ENCODE measurements at regions not wholly inside any gene's neighbourhood (a gene's known extent, or its start where the extent isn't known, plus 50 kb on each side); places are given as distances from the start of the nearest gene placed in this dataset.

GRCh38 chr2:153189091-153189888, 289.3 kb downstream of the RPRM start:
- DNase-seq = no peak

GRCh38 chr2:153179808-153180207, 298.8 kb downstream of the RPRM start:
- no peak for DNase-seq

GRCh38 chr2:153169609-153170008, 309.0 kb downstream of the RPRM start:
- peak in 1 of 2 experiments; percentile 29 for DNase-seq

- peak in 1 of 2 experiments; percentile 14 for DNase-seq
Measured at GRCh38 chr2:153165021-153165420, 313.5 kb downstream of the RPRM start.

- peak; percentile 67 for DNase-seq
Measured at GRCh38 chr2:153163055-153163454, 315.5 kb downstream of the RPRM start.

- no peak for DNase-seq
Measured at GRCh38 chr2:153156743-153157142, 321.8 kb downstream of the RPRM start.

- no peak for DNase-seq
Measured at GRCh38 chr2:153152036-153152435, 326.5 kb downstream of the RPRM start.

GRCh38 chr2:153145470-153145978, 333.0 kb downstream of the RPRM start:
- peak; percentile 35 to 78 for DNase-seq

- DNase-seq = no peak
Measured at GRCh38 chr2:153143540-153143939, 335.0 kb downstream of the RPRM start.

- no peak for DNase-seq
Measured at GRCh38 chr2:153140498-153140897, 338.1 kb downstream of the RPRM start.

GRCh38 chr2:153138651-153139375, 339.7 kb downstream of the RPRM start:
- DNase-seq = no peak

- DNase-seq = no peak
Measured at GRCh38 chr2:153136216-153136615, 342.3 kb downstream of the RPRM start.

- no peak for DNase-seq
Measured at GRCh38 chr2:153134725-153135124, 343.8 kb downstream of the RPRM start.

- DNase-seq = no peak
Measured at GRCh38 chr2:153133716-153134115, 344.8 kb downstream of the RPRM start.

- no peak for DNase-seq
Measured at GRCh38 chr2:153132418-153132817, 346.1 kb downstream of the RPRM start.

GRCh38 chr2:153115141-153115540, 363.4 kb downstream of the RPRM start:
- DNase-seq = no peak

- no peak for DNase-seq
Measured at GRCh38 chr2:153110486-153110885, 368.1 kb downstream of the RPRM start.

GRCh38 chr2:153109793-153110192, 368.8 kb downstream of the RPRM start:
- no peak for DNase-seq

GRCh38 chr2:153106802-153107477, 371.6 kb downstream of the RPRM start:
- no peak for DNase-seq

GRCh38 chr2:153105829-153106578, 372.6 kb downstream of the RPRM start:
- DNase-seq = no peak

GRCh38 chr2:153101187-153101586, 377.4 kb downstream of the RPRM start:
- no peak for DNase-seq

- no peak for DNase-seq
Measured at GRCh38 chr2:153100151-153100550, 378.4 kb downstream of the RPRM start.

GRCh38 chr2:153098073-153098472, 379.7 kb downstream of the ARL6IP6 start:
- no peak for DNase-seq

Data from NCI-H2081 (cell line).